Panc1 (cell line): ENCODE measurements at regions not wholly inside any gene's neighbourhood (a gene's known extent, or its start where the extent isn't known, plus 50 kb on each side); places are given as distances from the start of the nearest gene placed in this dataset.

Experiments
- ATAC-seq: fragments of 200-7000 bp; cut with Tn5 transposase; 2 replicates; pipeline ENCODE4 v1.9.1; 2020; ENCODE audit warnings: mild to moderate bottlenecking, moderate library complexity
- BruUV-seq: library from RNA; stranded (reverse); fragments of 400-500 nt; replicated peaks from 2 replicates; lab custom pipeline; 2021; lab: Mats Ljungman, UMichigan
- CTCF ChIA-PET: fragments of 300-600 bp; sonication (Branson Sonifier 250); formaldehyde crosslinking; loops from one replicate; lab custom pipeline; 2022; ENCODE audit warnings: antibody characterized with exemption; lab: Charles Lee
- POLR2A ChIA-PET: fragments of 300-600 bp; sonication (Branson Sonifier 250); formaldehyde crosslinking; loops from one replicate; lab custom pipeline; 2022; ENCODE audit warnings: antibody characterized with exemption; lab: Charles Lee
- DNase-seq: peaks from one replicate; pipeline ENCODE4 v3.0.0-alpha.2; 2010; ENCODE audit warnings: low read depth, low spot score
- H3K27ac ChIP-seq: 2 replicates; pipeline ENCODE4 v1.5.1; 2011; ENCODE audit warnings: mild to moderate bottlenecking, low read length, inconsistent platforms
- H3K27me3 ChIP-seq: fragments of 200-500 bp; sonication (Bioruptor generic); 2 replicates; pipeline ENCODE4 v1.6.0; 2014; ENCODE audit warnings: low read length, inconsistent platforms; ENCODE audit not compliant: control insufficient read depth, insufficient read depth
- H3K36me3 ChIP-seq: fragments of 200-500 bp; sonication (Bioruptor generic); 2 replicates; pipeline ENCODE4 v1.5.1; 2014; ENCODE audit warnings: inconsistent platforms, mild to moderate bottlenecking, low read length, moderate library complexity; ENCODE audit not compliant: control insufficient read depth, insufficient read depth
- H3K4me1 ChIP-seq: 2 replicates; pipeline ENCODE4 v1.5.1; 2011; ENCODE audit warnings: inconsistent platforms, mild to moderate bottlenecking, low read length, moderate library complexity; ENCODE audit not compliant: control insufficient read depth, insufficient read depth
- H3K4me3 ChIP-seq, 2 experiments: 2 replicates each; pipeline ENCODE4 v1.5.1; 2011 to 2012; ENCODE audit warnings: low read depth in 2 of 2, low read length in 2 of 2, mild to moderate bottlenecking in 2 of 2, inconsistent platforms in 1 of 2, moderate library complexity in 1 of 2
- H3K9me3 ChIP-seq: fragments of 200-500 bp; sonication (Bioruptor generic); 2 replicates; pipeline ENCODE4 v1.5.1; 2014; ENCODE audit warnings: low read depth, mild to moderate bottlenecking, inconsistent platforms, low read length, moderate library complexity; ENCODE audit not compliant: control insufficient read depth, insufficient read depth
- POLR2AphosphoS5 ChIP-seq: IDR thresholded peaks from 2 replicates; pipeline ENCODE4 v1.6.1; 2012; ENCODE audit warnings: mild to moderate bottlenecking, low read depth, low read length, moderate library complexity
- SIN3A ChIP-seq: IDR thresholded peaks from 2 replicates; pipeline ENCODE4 v1.6.1; 2012; ENCODE audit warnings: low read depth, mild to moderate bottlenecking, low read length, moderate library complexity, borderline replicate concordance; ENCODE audit not compliant: insufficient read depth
- TCF7L2 ChIP-seq: IDR thresholded peaks from 2 replicates; pipeline ENCODE4 v1.6.1; 2011; ENCODE audit warnings: mild to moderate bottlenecking, low read depth, low read length, inconsistent platforms
- in situ Hi-C: cut with HindIII; loops from 2 replicates; pipeline ENCODE4 v1.10.0; 2016; ENCODE audit warnings: low sequenced_read_pairs, low pct_unique_long_range_greater_than_20kb
- intact Hi-C: fragments of 100-400 bp; cut with micrococcal nuclease; formaldehyde crosslinking; loops from one replicate; pipeline ENCODE4 v1.10.0; 2022; ENCODE audit not compliant: unreplicated experiment
- TF ChIP-seq, protein P1 (sequence below): fragments of 450-650 bp; IDR thresholded peaks from 2 replicates; pipeline ENCODE4 v1.5.1; 2017; ENCODE audit warnings: mild to moderate bottlenecking
- TF ChIP-seq, protein P2 (sequence below), 2 experiments: IDR thresholded peaks; 2 replicates each; pipeline ENCODE4 v1.6.1; 2011 to 2012; ENCODE audit warnings: low read depth in 2 of 2, control low read depth in 1 of 2, low read length in 1 of 2, mild to moderate bottlenecking in 1 of 2, moderate library complexity in 1 of 2; ENCODE audit not compliant: insufficient read depth in 1 of 2

DNA sequence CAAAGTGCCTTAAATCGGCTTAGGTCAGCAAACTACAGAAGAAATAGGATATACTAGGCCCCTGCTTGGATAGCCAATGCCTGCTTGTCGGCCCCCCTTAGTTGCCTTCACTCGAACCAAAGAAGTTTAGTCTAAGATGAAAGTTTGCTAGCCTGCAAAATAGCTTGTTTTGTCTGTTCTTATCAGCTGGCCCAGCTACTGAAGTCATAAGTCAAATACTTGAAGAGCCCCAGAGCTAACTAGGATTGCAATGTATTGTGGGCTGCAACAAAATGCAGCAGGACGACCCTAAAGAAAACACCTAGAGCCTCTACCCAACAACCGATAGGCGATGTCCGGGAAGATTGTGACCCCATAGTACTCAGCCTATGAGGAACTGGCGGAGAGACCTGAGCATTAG is 183.5 kb upstream of the HS6ST1 start:
- intact Hi-C loops (no loop called here), in situ Hi-C loops (no loop called here)
- no peak overlapping the region for H3K27ac ChIP-seq
- H3K27me3 ChIP-seq: no peaks in the 10 kb centered on the region
- no peak for ATAC-seq
- no TSS peak for BruUV-seq
- no peak for TF ChIP-seq TCF7L2
- TF ChIP-seq, protein P1, sequence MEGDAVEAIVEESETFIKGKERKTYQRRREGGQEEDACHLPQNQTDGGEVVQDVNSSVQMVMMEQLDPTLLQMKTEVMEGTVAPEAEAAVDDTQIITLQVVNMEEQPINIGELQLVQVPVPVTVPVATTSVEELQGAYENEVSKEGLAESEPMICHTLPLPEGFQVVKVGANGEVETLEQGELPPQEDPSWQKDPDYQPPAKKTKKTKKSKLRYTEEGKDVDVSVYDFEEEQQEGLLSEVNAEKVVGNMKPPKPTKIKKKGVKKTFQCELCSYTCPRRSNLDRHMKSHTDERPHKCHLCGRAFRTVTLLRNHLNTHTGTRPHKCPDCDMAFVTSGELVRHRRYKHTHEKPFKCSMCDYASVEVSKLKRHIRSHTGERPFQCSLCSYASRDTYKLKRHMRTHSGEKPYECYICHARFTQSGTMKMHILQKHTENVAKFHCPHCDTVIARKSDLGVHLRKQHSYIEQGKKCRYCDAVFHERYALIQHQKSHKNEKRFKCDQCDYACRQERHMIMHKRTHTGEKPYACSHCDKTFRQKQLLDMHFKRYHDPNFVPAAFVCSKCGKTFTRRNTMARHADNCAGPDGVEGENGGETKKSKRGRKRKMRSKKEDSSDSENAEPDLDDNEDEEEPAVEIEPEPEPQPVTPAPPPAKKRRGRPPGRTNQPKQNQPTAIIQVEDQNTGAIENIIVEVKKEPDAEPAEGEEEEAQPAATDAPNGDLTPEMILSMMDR: no peak
- no peak for TF ChIP-seq POLR2AphosphoS5
- no peak for TF ChIP-seq SIN3A
- TF ChIP-seq, protein P2, sequence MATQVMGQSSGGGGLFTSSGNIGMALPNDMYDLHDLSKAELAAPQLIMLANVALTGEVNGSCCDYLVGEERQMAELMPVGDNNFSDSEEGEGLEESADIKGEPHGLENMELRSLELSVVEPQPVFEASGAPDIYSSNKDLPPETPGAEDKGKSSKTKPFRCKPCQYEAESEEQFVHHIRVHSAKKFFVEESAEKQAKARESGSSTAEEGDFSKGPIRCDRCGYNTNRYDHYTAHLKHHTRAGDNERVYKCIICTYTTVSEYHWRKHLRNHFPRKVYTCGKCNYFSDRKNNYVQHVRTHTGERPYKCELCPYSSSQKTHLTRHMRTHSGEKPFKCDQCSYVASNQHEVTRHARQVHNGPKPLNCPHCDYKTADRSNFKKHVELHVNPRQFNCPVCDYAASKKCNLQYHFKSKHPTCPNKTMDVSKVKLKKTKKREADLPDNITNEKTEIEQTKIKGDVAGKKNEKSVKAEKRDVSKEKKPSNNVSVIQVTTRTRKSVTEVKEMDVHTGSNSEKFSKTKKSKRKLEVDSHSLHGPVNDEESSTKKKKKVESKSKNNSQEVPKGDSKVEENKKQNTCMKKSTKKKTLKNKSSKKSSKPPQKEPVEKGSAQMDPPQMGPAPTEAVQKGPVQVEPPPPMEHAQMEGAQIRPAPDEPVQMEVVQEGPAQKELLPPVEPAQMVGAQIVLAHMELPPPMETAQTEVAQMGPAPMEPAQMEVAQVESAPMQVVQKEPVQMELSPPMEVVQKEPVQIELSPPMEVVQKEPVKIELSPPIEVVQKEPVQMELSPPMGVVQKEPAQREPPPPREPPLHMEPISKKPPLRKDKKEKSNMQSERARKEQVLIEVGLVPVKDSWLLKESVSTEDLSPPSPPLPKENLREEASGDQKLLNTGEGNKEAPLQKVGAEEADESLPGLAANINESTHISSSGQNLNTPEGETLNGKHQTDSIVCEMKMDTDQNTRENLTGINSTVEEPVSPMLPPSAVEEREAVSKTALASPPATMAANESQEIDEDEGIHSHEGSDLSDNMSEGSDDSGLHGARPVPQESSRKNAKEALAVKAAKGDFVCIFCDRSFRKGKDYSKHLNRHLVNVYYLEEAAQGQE (IDR thresholded peaks at IDR 0.05; ENCODE audit: insufficient read depth in 1 of 2, low read depth in 2 of 2, low read length in 1 of 2): no peak
- H3K4me1 ChIP-seq: no peaks in the 10 kb centered on the region
- no peak overlapping the region for H3K4me3 ChIP-seq
- no peak for DNase-seq
- POLR2A ChIA-PET: no interaction called here
- CTCF ChIA-PET: no interaction called here
- no peaks in the 10 kb centered on the region for H3K36me3 ChIP-seq
- no peaks in the 10 kb centered on the region for H3K9me3 ChIP-seq

DNA sequence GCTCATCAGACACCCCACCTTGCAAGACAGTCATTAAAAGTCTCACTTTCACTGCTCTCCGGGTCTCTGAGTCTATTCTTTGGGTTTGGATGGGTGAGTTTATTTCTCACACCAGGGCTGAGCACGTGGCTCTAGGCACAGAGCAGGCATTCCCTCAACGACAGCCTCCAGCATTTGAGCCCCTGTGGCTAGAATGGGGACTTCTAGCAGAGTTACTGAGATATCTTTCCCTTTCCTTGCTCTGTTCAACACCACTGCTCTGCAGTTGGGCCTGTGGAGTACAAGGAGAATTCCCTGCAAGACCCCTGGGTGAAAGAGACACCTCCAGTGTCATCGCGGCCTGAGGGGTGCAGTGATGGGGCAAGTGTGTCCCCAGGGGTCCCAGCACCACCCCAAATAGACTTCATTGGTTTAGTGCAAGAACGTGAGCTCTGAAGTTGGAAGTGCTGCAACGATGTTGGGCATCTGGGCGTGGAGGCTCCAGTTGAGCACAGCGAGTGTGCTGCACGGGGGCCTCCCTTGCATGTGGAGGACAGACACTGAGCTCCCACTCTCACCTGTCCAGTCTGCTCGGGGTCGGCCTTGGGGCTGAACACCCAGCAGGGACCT is 184.1 kb upstream of the HS6ST1 start:
- TF ChIP-seq, protein P1: no peak
- no peak for TF ChIP-seq POLR2AphosphoS5
- no peak for TF ChIP-seq SIN3A
- TF ChIP-seq, protein P2 (IDR thresholded peaks at IDR 0.05; ENCODE audit: insufficient read depth in 1 of 2, low read depth in 2 of 2, low read length in 1 of 2): no peak
- TF ChIP-seq TCF7L2: no peak
- POLR2A ChIA-PET: no interaction called here
- no peaks in the 10 kb centered on the region for H3K9me3 ChIP-seq
- no peak overlapping the region for H3K27ac ChIP-seq
- no peak for ATAC-seq
- BruUV-seq: no TSS peak
- intact Hi-C loops: no loop called here
- no peaks in the 10 kb centered on the region for H3K36me3 ChIP-seq
- in situ Hi-C loops: no loop called here
- no peak overlapping the region for H3K4me3 ChIP-seq
- no peaks in the 10 kb centered on the region for H3K4me1 ChIP-seq
- no peak for DNase-seq
- CTCF ChIA-PET: no interaction called here
- no peaks in the 10 kb centered on the region for H3K27me3 ChIP-seq
